H1 (cell line): ENCODE measurements at regions not wholly inside any gene's neighbourhood (a gene's known extent, or its start where the extent isn't known, plus 50 kb on each side); places are given as distances from the start of the nearest gene placed in this dataset.

Experiments
- CHD2 ChIP-seq: IDR thresholded peaks from 2 replicates; pipeline ENCODE4 v1.6.1; 2012; ENCODE audit warnings: low read length, improper control_type of control experiment
- EP300 ChIP-seq, 2 experiments: IDR thresholded peaks; 1 replicate in 1 of 2; 2 replicates in 1 of 2; pipeline ENCODE4 v1.6.1; 2011 to 2012; ENCODE audit warnings: low read depth in 2 of 2, low read length in 2 of 2, mild to moderate bottlenecking in 2 of 2, borderline replicate concordance in 1 of 2, inconsistent platforms in 1 of 2, moderate library complexity in 1 of 2
- PHF8 ChIP-seq: fragments of 200-600 bp; sonication (generic); conservative IDR thresholded peaks from 2 replicates; pipeline ENCODE4 v1.7.1; 2012; ENCODE audit warnings: low read depth, mild to moderate bottlenecking, inconsistent platforms, low read length, moderate library complexity
- RAD21 ChIP-seq, 2 experiments: IDR thresholded peaks in 1 of 2; conservative IDR thresholded peaks in 1 of 2; 2 replicates each; pipeline ENCODE4 v1.6.1; 2011; ENCODE audit warnings: low read depth in 2 of 2, low read length in 2 of 2, improper control_type of control experiment in 1 of 2, inconsistent platforms in 1 of 2, mild to moderate bottlenecking in 1 of 2, moderate library complexity in 1 of 2
- RFX5 ChIP-seq: IDR thresholded peaks from 2 replicates; pipeline ENCODE4 v1.6.1; 2011; ENCODE audit warnings: low read depth, low read length, improper control_type of control experiment, borderline replicate concordance
- TCF12 ChIP-seq: IDR thresholded peaks from 2 replicates; pipeline ENCODE4 v1.6.1; 2011; ENCODE audit warnings: low read depth, mild to moderate bottlenecking, low read length
- TF ChIP-seq, protein P1 (sequence below), 3 experiments: IDR thresholded peaks; 1 replicate in 2 of 3; 2 replicates in 1 of 3; pipeline versions ENCODE4 v1.5.1 to v1.6.1; 2011; ENCODE audit warnings: low read length in 3 of 3, mild to moderate bottlenecking in 3 of 3, inconsistent platforms in 2 of 3, low read depth in 1 of 3, moderate library complexity in 1 of 3; ENCODE audit not compliant: insufficient read depth in 1 of 3; ENCODE audit errors: control extremely low read depth in 1 of 3
- TF ChIP-seq, protein P2 (sequence below): IDR thresholded peaks from 2 replicates; pipeline ENCODE4 v1.6.1; 2012; ENCODE audit warnings: inconsistent platforms

DNA sequence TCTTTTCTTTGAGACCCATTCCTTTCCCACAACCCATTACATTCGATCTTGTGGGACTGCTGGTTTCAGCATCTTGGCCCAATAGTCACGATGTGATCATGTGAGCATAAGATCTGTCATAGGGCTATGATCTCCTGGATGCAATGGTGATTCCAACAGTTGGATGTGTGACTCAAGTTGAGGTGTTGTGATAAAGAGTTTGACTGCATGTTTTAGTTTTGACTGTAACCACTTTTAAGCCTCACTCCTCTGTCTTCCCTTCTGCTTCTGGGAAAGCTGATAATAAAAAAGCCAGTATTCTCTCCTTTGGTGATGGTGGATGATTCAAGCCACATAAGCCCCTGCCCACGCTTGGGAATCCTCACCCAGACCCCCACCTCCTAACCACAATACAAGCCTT, 117.0 kb upstream of the ASCC3 start:
- TF ChIP-seq EP300 (IDR thresholded peaks at IDR 0.05; ENCODE audit: borderline replicate concordance in 1 of 2, low read depth in 2 of 2, low read length in 2 of 2), result no peak
- no peak for TF ChIP-seq TCF12
- TF ChIP-seq, protein P1, sequence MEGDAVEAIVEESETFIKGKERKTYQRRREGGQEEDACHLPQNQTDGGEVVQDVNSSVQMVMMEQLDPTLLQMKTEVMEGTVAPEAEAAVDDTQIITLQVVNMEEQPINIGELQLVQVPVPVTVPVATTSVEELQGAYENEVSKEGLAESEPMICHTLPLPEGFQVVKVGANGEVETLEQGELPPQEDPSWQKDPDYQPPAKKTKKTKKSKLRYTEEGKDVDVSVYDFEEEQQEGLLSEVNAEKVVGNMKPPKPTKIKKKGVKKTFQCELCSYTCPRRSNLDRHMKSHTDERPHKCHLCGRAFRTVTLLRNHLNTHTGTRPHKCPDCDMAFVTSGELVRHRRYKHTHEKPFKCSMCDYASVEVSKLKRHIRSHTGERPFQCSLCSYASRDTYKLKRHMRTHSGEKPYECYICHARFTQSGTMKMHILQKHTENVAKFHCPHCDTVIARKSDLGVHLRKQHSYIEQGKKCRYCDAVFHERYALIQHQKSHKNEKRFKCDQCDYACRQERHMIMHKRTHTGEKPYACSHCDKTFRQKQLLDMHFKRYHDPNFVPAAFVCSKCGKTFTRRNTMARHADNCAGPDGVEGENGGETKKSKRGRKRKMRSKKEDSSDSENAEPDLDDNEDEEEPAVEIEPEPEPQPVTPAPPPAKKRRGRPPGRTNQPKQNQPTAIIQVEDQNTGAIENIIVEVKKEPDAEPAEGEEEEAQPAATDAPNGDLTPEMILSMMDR (IDR thresholded peaks at IDR 0.05; ENCODE audit: control extremely low read depth in 1 of 3, insufficient read depth in 1 of 3, low read depth in 1 of 3, low read length in 3 of 3), result no peak
- no peak for TF ChIP-seq RAD21 (IDR thresholded peaks at IDR 0.05 in 1 of 2, conservative IDR thresholded peaks at IDR 0.05 in 1 of 2; ENCODE audit: low read depth in 2 of 2, low read length in 2 of 2)
- TF ChIP-seq CHD2, result no peak
- TF ChIP-seq PHF8, result no peak
- TF ChIP-seq, protein P2, sequence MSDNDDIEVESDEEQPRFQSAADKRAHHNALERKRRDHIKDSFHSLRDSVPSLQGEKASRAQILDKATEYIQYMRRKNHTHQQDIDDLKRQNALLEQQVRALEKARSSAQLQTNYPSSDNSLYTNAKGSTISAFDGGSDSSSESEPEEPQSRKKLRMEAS, result no peak
- no peak for TF ChIP-seq RFX5
